Sciatic nerve (tissue), 2 donors: ENCODE measurements at regions not wholly inside any gene's neighbourhood (a gene's known extent, or its start where the extent isn't known, plus 50 kb on each side); places are given as distances from the start of the nearest gene placed in this dataset.
"Not testable (repeated sequence)": the region's sequence is repeated elsewhere in the genome, so short reads cannot be mapped to it uniquely, and the experiment has no call there.

Experiments used
- ATAC-seq: fragments of 200-7000 bp; cut with Tn5 transposase; one replicate; pipeline ENCODE4 v1.9.1; 2020; ENCODE audit warnings: mild to moderate bottlenecking, moderate library complexity
- DNase-seq: peaks from one replicate; pipeline ENCODE4 v3.0.0-alpha.2; 2020; ENCODE audit warnings: low spot score
- intact Hi-C: fragments of 100-400 bp; cut with DNase I; formaldehyde crosslinking; loops from one replicate; pipeline ENCODE4 v1.14.2; 2022
- donor health status: DM: no; HTN: no; CAD: no.
- donor health status: DM: no; HTN: no; CAD: no.

- ATAC-seq (no peak), DNase-seq (no peak)
- intact Hi-C loops = no loop called here
Observed at GRCh38 chr5:153939101-153939500, 99.6 kb downstream of the FAM114A2 start.

- DNase-seq (no peak), ATAC-seq (no peak)
- intact Hi-C loops = no loop called here
Observed at GRCh38 chr5:153938191-153938842, 100.4 kb downstream of the FAM114A2 start.

GRCh38 chr5:153937661-153938060 lies 101.0 kb downstream of the FAM114A2 start:
- DNase-seq (no peak), ATAC-seq (no peak)
- intact Hi-C loops = no loop called here

- intact Hi-C loops, ATAC-seq: not testable (repeated sequence)
Observed at GRCh38 chr5:153935151-153935550, 103.6 kb downstream of the FAM114A2 start.

GRCh38 chr5:153926201-153926600 lies 112.5 kb downstream of the FAM114A2 start:
- intact Hi-C loops = no loop called here
- ATAC-seq (no peak), DNase-seq (no peak)

More at GRCh38 chr5:153935151-153935550, 103.6 kb downstream of the FAM114A2 start:
- not testable (repeated sequence) for DNase-seq

GRCh38 chr5:153919161-153919560 lies 119.5 kb downstream of the FAM114A2 start:
- no peak for DNase-seq
- intact Hi-C loops = no loop called here
- no peak for ATAC-seq

- intact Hi-C loops = no loop called here
- no peak for DNase-seq
- no peak for ATAC-seq
Observed at GRCh38 chr5:153907170-153907775, 131.4 kb downstream of the FAM114A2 start.

- ATAC-seq (no peak), DNase-seq (no peak)
- intact Hi-C loops = no loop called here
Observed at GRCh38 chr5:153905219-153905618, 133.5 kb downstream of the FAM114A2 start.

GRCh38 chr5:153903321-153903720 lies 135.4 kb downstream of the FAM114A2 start:
- DNase-seq = no peak
- no peak for ATAC-seq
- intact Hi-C loops = no loop called here

- DNase-seq (no peak), ATAC-seq (no peak)
- intact Hi-C loops = no loop called here
Observed at GRCh38 chr5:153902016-153902415, 136.7 kb downstream of the FAM114A2 start.

- intact Hi-C loops = no loop called here
- ATAC-seq = no peak
- no peak for DNase-seq
Observed at GRCh38 chr5:153901449-153901848, 137.3 kb downstream of the FAM114A2 start.

- peak; percentile 72 for ATAC-seq
- no peak for DNase-seq
- intact Hi-C loops = no loop called here
Observed at GRCh38 chr5:153900703-153901395, 137.9 kb downstream of the FAM114A2 start.

GRCh38 chr5:153899746-153900145 lies 139.0 kb downstream of the FAM114A2 start:
- intact Hi-C loops = no loop called here
- DNase-seq = no peak
- ATAC-seq = no peak

GRCh38 chr5:153896701-153897100 lies 142.0 kb downstream of the FAM114A2 start:
- peak; percentile 70 for ATAC-seq
- intact Hi-C loops = no loop called here

GRCh38 chr5:153896117-153896516 lies 142.6 kb downstream of the FAM114A2 start:
- intact Hi-C loops = no loop called here
- no peak for ATAC-seq
- DNase-seq = no peak

More at GRCh38 chr5:153896701-153897100, 142.0 kb downstream of the FAM114A2 start:
- no peak for DNase-seq

GRCh38 chr5:153895266-153895665 lies 143.4 kb downstream of the FAM114A2 start:
- no peak for ATAC-seq
- DNase-seq = no peak
- intact Hi-C loops = no loop called here

- DNase-seq = no peak
- intact Hi-C loops = no loop called here
- ATAC-seq = no peak
Observed at GRCh38 chr5:153893817-153894216, 144.9 kb downstream of the FAM114A2 start.

- no peak for DNase-seq
- no peak for ATAC-seq
- intact Hi-C loops = no loop called here
Observed at GRCh38 chr5:153891394-153891793, 147.3 kb downstream of the FAM114A2 start.

GRCh38 chr5:153888781-153889180 lies 149.9 kb downstream of the FAM114A2 start:
- intact Hi-C loops = no loop called here
- ATAC-seq (no peak), DNase-seq (no peak)

- DNase-seq = no peak
- no peak for ATAC-seq
- intact Hi-C loops = no loop called here
Observed at GRCh38 chr5:153885141-153885540, 153.6 kb downstream of the FAM114A2 start.
